ENCODE measurements at regions not wholly inside any gene's neighbourhood (a gene's known extent, or its start where the extent isn't known, plus 50 kb on each side); places are given as distances from the start of the nearest gene placed in this dataset.

DNA sequence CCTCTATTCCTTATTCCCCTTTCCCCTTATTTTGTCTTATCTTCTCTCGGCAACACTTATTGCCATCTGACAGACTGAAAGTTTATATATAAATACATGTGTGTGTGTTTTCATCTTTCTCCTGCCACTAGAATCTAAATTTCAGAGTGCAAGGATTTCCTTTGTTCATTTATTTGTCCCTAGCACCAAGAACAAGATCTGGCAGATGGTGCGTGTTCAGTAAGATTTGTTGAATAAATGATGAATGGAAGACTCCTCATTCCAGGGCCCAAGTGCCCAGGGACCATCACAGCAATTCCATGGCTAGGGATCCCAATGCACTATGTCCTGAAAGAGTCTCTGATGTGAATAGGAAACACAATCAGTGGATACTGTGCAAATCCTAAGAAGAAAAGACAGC, 97.9 kb upstream of the EEA1 start:
- no peak for DNase-seq (ENCODE audit: low spot score)
- Histone ChIP-seq H3K4me2 (no peak overlapping the region), H3K9me2 (ENCODE audit: insufficient read depth) (no peaks in the 10 kb centered on the region), H3K36me3 (ENCODE audit: insufficient read depth) (no peaks in the 10 kb centered on the region), H4K20me1 (replicated peaks; ENCODE audit: insufficient read depth) (no peaks in the 10 kb centered on the region), H3K4me3 (no peak overlapping the region), H3F3A (replicated peaks; ENCODE audit: low read depth) (no peaks in the 10 kb centered on the region), H3K79me2 (replicated peaks; ENCODE audit: insufficient read depth) (no peaks in the 10 kb centered on the region), H2AFZ (0 out of 2 replicates have a peak overlapping the region, but pooled peaks have one; percentile 44), H3K4me1 (ENCODE audit: insufficient read depth) (0 out of 2 replicates have a peak, but pooled peaks cover 6% of the 10 kb centered on the region), H3K27ac (ENCODE audit: low read depth) (no peak overlapping the region), H3K27me3 (ENCODE audit: insufficient read depth) (no peaks in the 10 kb centered on the region)
- TF ChIP-seq CREB1 (CRISPR knock-in tag; IDR thresholded peaks at IDR 0.05; ENCODE audit: low read depth) (no peak), STAT1 (IDR thresholded peaks at IDR 0.05; ENCODE audit: unreplicated experiment) (no peak), NANOG (IDR thresholded peaks at IDR 0.05; ENCODE audit: borderline replicate concordance) (no peak)
- TF ChIP-seq, protein P1, sequence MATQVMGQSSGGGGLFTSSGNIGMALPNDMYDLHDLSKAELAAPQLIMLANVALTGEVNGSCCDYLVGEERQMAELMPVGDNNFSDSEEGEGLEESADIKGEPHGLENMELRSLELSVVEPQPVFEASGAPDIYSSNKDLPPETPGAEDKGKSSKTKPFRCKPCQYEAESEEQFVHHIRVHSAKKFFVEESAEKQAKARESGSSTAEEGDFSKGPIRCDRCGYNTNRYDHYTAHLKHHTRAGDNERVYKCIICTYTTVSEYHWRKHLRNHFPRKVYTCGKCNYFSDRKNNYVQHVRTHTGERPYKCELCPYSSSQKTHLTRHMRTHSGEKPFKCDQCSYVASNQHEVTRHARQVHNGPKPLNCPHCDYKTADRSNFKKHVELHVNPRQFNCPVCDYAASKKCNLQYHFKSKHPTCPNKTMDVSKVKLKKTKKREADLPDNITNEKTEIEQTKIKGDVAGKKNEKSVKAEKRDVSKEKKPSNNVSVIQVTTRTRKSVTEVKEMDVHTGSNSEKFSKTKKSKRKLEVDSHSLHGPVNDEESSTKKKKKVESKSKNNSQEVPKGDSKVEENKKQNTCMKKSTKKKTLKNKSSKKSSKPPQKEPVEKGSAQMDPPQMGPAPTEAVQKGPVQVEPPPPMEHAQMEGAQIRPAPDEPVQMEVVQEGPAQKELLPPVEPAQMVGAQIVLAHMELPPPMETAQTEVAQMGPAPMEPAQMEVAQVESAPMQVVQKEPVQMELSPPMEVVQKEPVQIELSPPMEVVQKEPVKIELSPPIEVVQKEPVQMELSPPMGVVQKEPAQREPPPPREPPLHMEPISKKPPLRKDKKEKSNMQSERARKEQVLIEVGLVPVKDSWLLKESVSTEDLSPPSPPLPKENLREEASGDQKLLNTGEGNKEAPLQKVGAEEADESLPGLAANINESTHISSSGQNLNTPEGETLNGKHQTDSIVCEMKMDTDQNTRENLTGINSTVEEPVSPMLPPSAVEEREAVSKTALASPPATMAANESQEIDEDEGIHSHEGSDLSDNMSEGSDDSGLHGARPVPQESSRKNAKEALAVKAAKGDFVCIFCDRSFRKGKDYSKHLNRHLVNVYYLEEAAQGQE (IDR thresholded peaks at IDR 0.05; ENCODE audit: unreplicated experiment) = no peak
- Mint-ChIP-seq H3K4me1 (no peaks in the 10 kb centered on the region), H3K27me3 (ENCODE audit: insufficient read depth, low read depth, poor library complexity) (peaks cover 1% of the 10 kb centered on the region), H3K36me3 (ENCODE audit: low read depth) (no peaks in the 10 kb centered on the region), H3K4me3 (no peak overlapping the region), H3K9me3 (no peaks in the 10 kb centered on the region), H3K27ac (no peak overlapping the region)
- no peak for ATAC-seq

DNA sequence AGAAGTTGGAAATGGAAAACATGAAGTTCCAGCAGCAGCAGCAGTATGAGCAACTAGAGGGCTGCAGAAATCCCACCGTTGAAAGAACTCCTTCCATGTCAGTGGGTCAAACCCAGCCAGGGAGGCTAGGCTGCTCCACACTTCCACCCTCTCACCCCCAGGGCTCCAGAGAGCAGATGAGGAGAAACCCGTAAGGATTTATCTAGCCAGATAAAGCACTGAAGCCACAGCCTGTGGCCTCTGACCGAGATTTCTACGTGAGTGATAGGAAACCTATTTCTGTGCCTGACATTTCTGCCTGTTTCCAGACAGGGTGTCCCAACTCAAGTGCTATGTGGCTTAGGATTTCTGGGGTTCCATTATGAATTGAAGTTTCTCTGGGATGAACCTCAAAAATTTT, 100.0 kb upstream of the EEA1 start:
- H3K9me3 Mint-ChIP-seq = no peaks in the 10 kb centered on the region
- no peak overlapping the region for H3K27ac Mint-ChIP-seq
- H3K27ac ChIP-seq (ENCODE audit: low read depth) = no peak overlapping the region
- H3K4me1 ChIP-seq (ENCODE audit: insufficient read depth) = 0 out of 2 replicates have a peak, but pooled peaks cover 6% of the 10 kb centered on the region
- H3K36me3 ChIP-seq (ENCODE audit: insufficient read depth) = no peaks in the 10 kb centered on the region
- H3K4me2 ChIP-seq = no peak overlapping the region
- no peaks in the 10 kb centered on the region for H3K4me1 Mint-ChIP-seq
- no peaks in the 10 kb centered on the region for H3K36me3 Mint-ChIP-seq (ENCODE audit: low read depth)
- ATAC-seq = no peak
- H3F3A ChIP-seq (replicated peaks; ENCODE audit: low read depth) = no peaks in the 10 kb centered on the region
- H3K4me3 ChIP-seq = no peak overlapping the region
- no peaks in the 10 kb centered on the region for H3K79me2 ChIP-seq (replicated peaks; ENCODE audit: insufficient read depth)
- no peaks in the 10 kb centered on the region for H3K9me2 ChIP-seq (ENCODE audit: insufficient read depth)
- peak overlapping the region; percentile 82 for H2AFZ ChIP-seq
- no peaks in the 10 kb centered on the region for H3K27me3 ChIP-seq (ENCODE audit: insufficient read depth)
- no peak for DNase-seq (ENCODE audit: low spot score)
- no peak overlapping the region for H3K4me3 Mint-ChIP-seq
- no peaks in the 10 kb centered on the region for H4K20me1 ChIP-seq (replicated peaks; ENCODE audit: insufficient read depth)
- H3K27me3 Mint-ChIP-seq (ENCODE audit: insufficient read depth, low read depth, poor library complexity) = peaks cover 1% of the 10 kb centered on the region
- TF ChIP-seq EZH2 (IDR thresholded peaks at IDR 0.05; ENCODE audit: low read depth, unreplicated experiment) (no peak), POLR2AphosphoS5 (IDR thresholded peaks at IDR 0.05; ENCODE audit: low read depth) (no peak), NANOG (IDR thresholded peaks at IDR 0.05; ENCODE audit: borderline replicate concordance) (no peak), CREB1 (CRISPR knock-in tag; IDR thresholded peaks at IDR 0.05; ENCODE audit: low read depth) (no peak), ZNF331 (CRISPR knock-in tag; IDR thresholded peaks at IDR 0.05; ENCODE audit: low read depth) (no peak)
- TF ChIP-seq, protein P2, sequence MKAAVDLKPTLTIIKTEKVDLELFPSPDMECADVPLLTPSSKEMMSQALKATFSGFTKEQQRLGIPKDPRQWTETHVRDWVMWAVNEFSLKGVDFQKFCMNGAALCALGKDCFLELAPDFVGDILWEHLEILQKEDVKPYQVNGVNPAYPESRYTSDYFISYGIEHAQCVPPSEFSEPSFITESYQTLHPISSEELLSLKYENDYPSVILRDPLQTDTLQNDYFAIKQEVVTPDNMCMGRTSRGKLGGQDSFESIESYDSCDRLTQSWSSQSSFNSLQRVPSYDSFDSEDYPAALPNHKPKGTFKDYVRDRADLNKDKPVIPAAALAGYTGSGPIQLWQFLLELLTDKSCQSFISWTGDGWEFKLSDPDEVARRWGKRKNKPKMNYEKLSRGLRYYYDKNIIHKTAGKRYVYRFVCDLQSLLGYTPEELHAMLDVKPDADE (IDR thresholded peaks at IDR 0.05) = no peak
- TF ChIP-seq, protein P1 (IDR thresholded peaks at IDR 0.05; ENCODE audit: unreplicated experiment) = no peak
